OCI-LY3 (cell line): ENCODE measurements at regions not wholly inside any gene's neighbourhood (a gene's known extent, or its start where the extent isn't known, plus 50 kb on each side); places are given as distances from the start of the nearest gene placed in this dataset.
"Not testable (repeated sequence)": the region's sequence is repeated elsewhere in the genome, so short reads cannot be mapped to it uniquely, and the experiment has no call there.

Experiments used
- CTCF ChIP-seq: fragments of 200-600, 300-600 bp; sonication (generic); IDR thresholded peaks from 2 replicates; pipeline ENCODE4 v1.5.1; 2014; ENCODE audit warnings: antibody characterized with exemption, low read length, low read depth
- EZH2phosphoT487 ChIP-seq: fragments of 200-600 bp; shearing (Covaris generic); IDR thresholded peaks from 2 replicates; pipeline ENCODE4 v1.6.1; 2018; ENCODE audit warnings: antibody characterized with exemption, mixed run types, low read depth

GRCh38 chr14:61144117-61145033, 136.8 kb downstream of the TMEM30B start:
- not testable (repeated sequence) for TF ChIP-seq CTCF, EZH2phosphoT487
